ENCODE measurements at regions not wholly inside any gene's neighbourhood (a gene's known extent, or its start where the extent isn't known, plus 50 kb on each side); places are given as distances from the start of the nearest gene placed in this dataset.

GRCh38 chr13:73675821-73676220 is 458.4 kb downstream of the KLF12 start:
- H3K36me3 ChIP-seq (ENCODE audit: control insufficient read depth, insufficient read depth, low read length), result no peaks in the 10 kb centered on the region
- BruUV-seq (replicated peaks), result no TSS peak
- H3K4me1 ChIP-seq (ENCODE audit: control insufficient read depth, insufficient read depth, low read length), result no peaks in the 10 kb centered on the region
- POLR2A ChIA-PET, result no interaction called here
- DNase-seq (ENCODE audit: low read depth, low spot score) (no peak), ATAC-seq (no peak)
- CTCF ChIA-PET, result no interaction called here
- H3K27ac ChIP-seq (ENCODE audit: low read length), result no peak overlapping the region
- no peak for TF ChIP-seq REST (IDR thresholded peaks at IDR 0.05; ENCODE audit: insufficient read depth in 1 of 2, low read depth in 2 of 2, low read length in 1 of 2)
- no peak for TF ChIP-seq SIN3A (IDR thresholded peaks at IDR 0.05; ENCODE audit: borderline replicate concordance, insufficient read depth, low read depth, low read length)
- TF ChIP-seq TCF7L2 (IDR thresholded peaks at IDR 0.05; ENCODE audit: low read depth, low read length), result no peak
- no peak for TF ChIP-seq POLR2AphosphoS5 (IDR thresholded peaks at IDR 0.05; ENCODE audit: low read depth, low read length)
- TF ChIP-seq CTCF (IDR thresholded peaks at IDR 0.05), result no peak
- intact Hi-C loops (cut with micrococcal nuclease; ENCODE audit: unreplicated experiment), result no loop called here
- in situ Hi-C loops (cut with HindIII; ENCODE audit: low pct_unique_long_range_greater_than_20kb, low sequenced_read_pairs), result no loop called here
- H3K4me3 ChIP-seq (ENCODE audit: low read depth in 2 of 2, low read length in 2 of 2), result no peak overlapping the region
- no peaks in the 10 kb centered on the region for H3K9me3 ChIP-seq (ENCODE audit: control insufficient read depth, insufficient read depth, low read depth, low read length)
- no peaks in the 10 kb centered on the region for H3K27me3 ChIP-seq (ENCODE audit: control insufficient read depth, insufficient read depth, low read length)

- no peak for ATAC-seq
Measured at GRCh38 chr13:73674570-73674969, 459.6 kb downstream of the KLF12 start.

More at GRCh38 chr13:73674570-73674969, 459.6 kb downstream of the KLF12 start:
- no peak for DNase-seq (ENCODE audit: low read depth, low spot score)
- Histone ChIP-seq H3K36me3 (ENCODE audit: control insufficient read depth, insufficient read depth, low read length) (no peaks in the 10 kb centered on the region), H3K27me3 (ENCODE audit: control insufficient read depth, insufficient read depth, low read length) (no peaks in the 10 kb centered on the region), H3K27ac (ENCODE audit: low read length) (no peak overlapping the region), H3K4me1 (ENCODE audit: control insufficient read depth, insufficient read depth, low read length) (no peaks in the 10 kb centered on the region), H3K4me3 (ENCODE audit: low read depth in 2 of 2, low read length in 2 of 2) (no peak overlapping the region), H3K9me3 (ENCODE audit: control insufficient read depth, insufficient read depth, low read depth, low read length) (no peaks in the 10 kb centered on the region)
- ChIA-PET POLR2A (no interaction called here), CTCF (no interaction called here)
- BruUV-seq (replicated peaks), result no TSS peak
- in situ Hi-C loops (cut with HindIII; ENCODE audit: low pct_unique_long_range_greater_than_20kb, low sequenced_read_pairs) (no loop called here), intact Hi-C loops (cut with micrococcal nuclease; ENCODE audit: unreplicated experiment) (no loop called here)
- TF ChIP-seq SIN3A (IDR thresholded peaks at IDR 0.05; ENCODE audit: borderline replicate concordance, insufficient read depth, low read depth, low read length) (no peak), CTCF (IDR thresholded peaks at IDR 0.05) (no peak), TCF7L2 (IDR thresholded peaks at IDR 0.05; ENCODE audit: low read depth, low read length) (no peak), REST (IDR thresholded peaks at IDR 0.05; ENCODE audit: insufficient read depth in 1 of 2, low read depth in 2 of 2, low read length in 1 of 2) (no peak), POLR2AphosphoS5 (IDR thresholded peaks at IDR 0.05; ENCODE audit: low read depth, low read length) (no peak)
